ENCODE measurements at regions not wholly inside any gene's neighbourhood (a gene's known extent, or its start where the extent isn't known, plus 50 kb on each side); places are given as distances from the start of the nearest gene placed in this dataset.

GRCh38 chr2:222058819-222059445, 239.9 kb downstream of the PAX3 start:
- no peak for DNase-seq

DNA sequence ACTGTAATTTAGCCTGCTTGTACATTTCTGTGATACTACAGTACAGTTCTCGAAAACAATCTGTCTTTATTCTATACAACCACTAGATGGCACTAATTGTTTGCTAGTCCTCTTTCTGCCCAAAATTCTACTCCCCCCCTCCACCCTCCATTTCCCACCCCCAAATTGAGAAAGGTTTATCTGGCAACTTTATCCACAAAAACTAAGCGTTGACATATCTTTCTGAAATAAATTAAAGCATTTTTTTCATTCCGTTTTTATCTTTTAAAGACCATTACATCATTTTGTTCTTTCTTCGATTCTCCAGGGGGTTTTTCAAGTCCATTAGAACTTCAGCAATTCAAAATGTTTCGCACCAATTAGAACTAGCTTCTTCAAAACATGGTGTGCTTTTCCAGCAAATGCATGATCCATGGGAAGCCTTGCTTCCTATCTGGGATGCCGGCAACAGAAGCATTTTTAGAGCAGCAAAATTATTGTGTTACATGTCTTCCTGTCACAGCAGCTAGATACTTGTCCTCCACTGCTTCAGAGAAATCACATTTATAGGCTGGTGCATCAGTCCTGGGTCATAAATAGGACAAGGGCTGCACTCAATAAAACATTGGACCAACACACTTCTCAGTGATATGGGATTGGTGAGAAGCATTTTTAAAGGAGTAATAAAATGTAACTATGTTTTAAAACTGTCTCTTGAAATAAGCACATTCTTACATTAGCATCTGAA, 241.3 kb downstream of the PAX3 start:
- peak; percentile 23 for DNase-seq

DNA sequence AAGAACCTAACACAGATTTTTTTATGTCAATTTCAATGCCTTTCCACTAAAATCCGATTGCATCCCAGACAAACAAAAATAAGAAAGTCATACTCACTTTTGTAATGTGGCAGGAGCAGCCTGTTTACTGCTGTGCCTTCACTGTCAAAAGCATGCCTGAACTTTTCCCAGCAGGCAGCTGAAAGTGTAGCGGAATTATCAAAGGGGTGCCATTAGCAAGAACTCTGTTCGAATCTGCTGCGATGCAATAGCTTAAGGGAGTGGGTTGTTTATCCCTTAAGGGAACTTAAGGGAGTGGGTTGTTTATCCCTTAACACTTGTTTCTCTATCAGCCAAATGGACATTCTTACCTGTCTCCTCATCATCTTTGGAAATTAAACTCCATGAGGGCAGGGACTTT, 243.5 kb downstream of the PAX3 start:
- DNase-seq = no peak

DNA sequence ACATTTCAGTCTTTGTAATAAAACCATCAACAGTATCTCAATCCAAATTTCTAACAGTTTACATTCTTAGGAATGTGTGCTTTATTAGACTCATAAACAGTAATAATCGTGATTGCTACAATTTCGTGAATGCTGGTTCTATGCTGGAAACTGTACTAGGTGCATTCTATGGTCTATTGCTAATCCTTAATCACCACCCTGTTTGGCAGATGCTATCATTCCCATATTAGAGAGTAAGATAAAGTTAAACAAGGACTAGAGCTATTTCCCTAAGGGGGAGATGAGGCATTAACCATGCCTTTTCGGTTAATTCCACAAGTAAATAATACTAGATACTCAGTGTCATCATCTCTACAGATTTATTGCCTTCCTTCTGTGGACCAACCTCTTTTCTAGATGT, 244.0 kb downstream of the PAX3 start:
- no peak for DNase-seq

DNA sequence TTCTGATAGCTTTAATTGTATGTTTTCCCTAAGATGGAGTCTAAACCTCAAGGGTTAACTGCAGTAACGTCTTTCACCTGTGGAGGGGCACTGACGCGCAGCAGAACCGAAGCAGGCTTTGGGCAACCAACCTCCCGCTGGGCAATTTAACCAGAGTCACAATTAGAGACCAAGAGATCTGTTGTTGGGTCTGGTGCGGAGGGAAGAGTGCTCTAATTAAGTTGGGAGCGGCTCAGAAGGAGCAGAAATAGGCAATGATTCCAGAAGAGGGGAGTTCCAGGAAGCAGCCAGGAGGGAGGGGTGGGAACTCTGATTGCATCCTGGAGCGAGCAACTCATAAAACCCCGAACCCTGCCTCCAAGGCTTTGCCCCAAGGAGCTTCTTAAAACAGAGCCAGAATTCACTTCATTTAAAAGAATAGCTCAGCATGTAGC, 245.8 kb downstream of the PAX3 start:
- peak; percentile 88 for DNase-seq

DNA sequence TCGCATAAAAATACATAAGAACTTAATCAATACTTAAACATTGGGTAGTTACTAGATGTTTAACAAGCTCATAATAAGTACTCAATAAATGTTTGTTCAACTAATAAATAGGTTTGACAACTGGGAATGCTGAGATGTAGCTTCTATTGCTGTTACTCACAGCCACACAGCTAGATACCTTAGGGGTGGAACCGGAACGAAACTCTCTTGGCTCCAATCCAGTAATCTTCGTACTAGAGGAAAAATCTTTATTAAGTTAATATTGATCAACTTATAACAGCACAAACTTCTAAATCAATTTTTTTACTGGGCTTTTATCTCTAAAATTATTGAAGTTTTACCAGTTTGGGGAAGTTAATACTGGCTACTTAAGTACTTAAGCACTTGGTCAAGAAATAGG, 247.8 kb downstream of the PAX3 start:
- no peak for DNase-seq

DNA sequence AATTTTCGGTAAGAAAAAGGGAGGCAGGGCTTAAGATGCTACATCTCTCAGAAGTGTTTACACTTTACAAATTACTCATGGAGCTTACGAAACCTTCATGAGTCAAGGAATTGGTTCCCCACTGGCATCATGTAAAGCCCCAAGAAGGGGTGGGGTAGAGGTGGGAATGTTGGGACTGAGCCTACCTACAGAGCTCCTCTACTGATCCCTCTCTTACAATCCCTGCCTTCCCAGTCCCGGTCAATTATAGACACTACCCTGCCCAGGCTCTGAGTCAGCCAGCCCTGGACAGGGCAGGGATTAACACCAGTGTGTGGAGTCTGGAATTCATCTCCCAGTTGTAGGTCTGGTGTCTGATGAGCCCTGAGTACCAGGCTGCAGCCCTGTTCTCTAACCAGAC, 248.9 kb downstream of the PAX3 start:
- DNase-seq = no peak

GRCh38 chr2:222043897-222044296, 254.9 kb downstream of the PAX3 start:
- DNase-seq = no peak

GRCh38 chr2:222042666-222043065, 256.1 kb downstream of the PAX3 start:
- DNase-seq = no peak

DNA sequence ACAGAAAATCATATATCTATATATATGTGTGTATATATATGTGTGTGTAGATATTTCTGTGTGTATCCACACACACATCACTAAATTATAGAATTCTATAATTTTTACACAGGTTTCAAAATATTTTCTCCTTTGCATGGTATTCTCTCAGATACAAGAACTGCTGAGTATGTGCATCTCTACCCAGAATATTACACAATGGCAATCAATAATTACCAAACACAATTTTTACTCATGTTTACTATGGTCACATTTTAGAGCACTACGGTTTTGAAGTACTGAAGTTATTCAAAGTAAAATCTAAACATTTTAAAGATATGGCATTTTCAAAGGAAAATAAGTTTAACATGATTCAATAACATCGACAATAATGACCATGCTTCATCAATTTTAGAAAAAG, 258.5 kb downstream of the PAX3 start:
- no peak for DNase-seq

- DNase-seq = no peak
Observed at GRCh38 chr2:222039821-222040220, 259.0 kb downstream of the PAX3 start.

- peak; percentile 14 for DNase-seq
Observed at GRCh38 chr2:222038067-222038802, 260.6 kb downstream of the PAX3 start.

DNA sequence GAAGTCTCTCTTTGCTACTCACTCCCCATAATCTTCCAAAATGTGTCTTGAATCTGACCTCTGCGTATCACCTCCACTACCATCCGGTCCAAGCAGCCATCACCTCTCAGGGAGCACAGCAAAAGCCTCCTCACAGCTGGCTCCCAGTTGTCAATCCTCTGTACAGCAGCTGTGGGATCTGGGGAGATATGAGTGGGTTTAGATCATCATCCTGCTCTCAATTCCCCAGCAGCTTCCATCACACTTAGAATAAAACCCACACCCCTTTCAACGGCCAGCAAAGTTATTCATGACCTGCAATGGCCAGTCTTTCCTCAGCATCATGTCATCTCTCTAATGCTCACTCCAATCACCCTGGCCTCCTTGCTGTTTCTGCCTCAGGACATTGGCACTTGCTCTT, 261.6 kb downstream of the PAX3 start:
- DNase-seq = no peak

GRCh38 chr2:222034058-222034457, 264.7 kb downstream of the PAX3 start:
- no peak for DNase-seq

- DNase-seq = no peak
Observed at GRCh38 chr2:222033541-222033940, 265.3 kb downstream of the PAX3 start.

DNA sequence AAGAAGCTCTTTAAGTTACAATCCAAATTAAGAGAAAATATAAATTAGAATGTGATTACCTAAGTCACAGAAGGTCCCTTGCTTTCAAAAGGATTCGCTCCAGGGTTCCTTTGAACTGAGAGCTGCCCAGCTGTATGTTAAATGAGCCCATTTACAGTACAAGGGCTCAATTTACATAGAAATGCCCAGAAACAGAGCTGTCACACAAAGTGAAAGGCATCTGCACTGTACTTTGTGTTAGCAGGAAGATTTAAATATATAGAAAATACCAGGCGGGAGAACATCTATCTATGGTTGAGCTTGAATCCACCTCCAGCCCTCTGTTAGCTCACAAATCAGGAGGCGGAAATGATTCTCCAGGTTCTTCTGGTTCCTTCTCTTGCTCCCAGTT, 272.9 kb downstream of the PAX3 start:
- DNase-seq = no peak

DNA sequence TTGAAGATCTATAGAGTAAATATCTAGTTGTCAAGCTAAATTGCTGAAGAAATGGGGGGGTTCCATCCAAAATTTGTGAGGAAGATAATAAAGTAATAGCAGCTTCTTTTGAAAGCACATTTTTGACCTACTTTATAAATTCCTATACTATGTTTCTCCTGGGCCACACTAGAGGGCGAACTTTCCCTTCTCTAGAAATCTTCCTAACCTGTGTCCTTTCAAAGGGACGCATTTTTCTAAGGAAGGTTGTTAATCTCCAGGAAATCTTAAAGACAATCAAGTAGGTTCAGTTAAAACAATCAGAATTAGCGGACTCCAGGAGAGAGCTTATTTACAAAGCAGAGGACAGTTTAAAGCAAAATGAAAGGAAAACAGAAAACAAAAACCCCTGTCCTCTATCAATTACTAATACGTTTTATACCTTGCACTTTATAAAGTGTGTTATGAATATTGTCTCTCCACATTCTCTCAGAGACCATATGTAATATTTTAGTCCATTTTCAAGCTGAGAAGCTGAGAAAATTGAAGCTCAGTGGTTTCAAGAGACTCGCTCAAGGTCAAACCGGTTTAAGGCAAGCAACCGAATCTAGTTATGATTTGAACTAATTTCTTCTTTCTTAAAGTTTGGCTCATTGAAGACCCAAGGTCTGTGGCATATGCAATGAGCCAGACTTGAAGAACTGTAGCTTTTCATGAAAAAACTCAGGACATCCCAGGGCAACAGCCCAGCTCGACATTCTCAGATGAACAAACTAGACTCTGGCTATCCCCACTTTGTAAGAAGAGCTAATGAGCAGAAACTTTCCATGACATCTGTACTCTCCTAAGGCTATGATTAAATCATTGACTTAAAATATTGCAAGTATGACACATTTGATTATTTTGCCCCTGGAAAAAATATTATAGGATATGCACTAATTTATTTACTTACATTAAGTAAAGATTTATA, 273.6 kb downstream of the PAX3 start:
- DNase-seq = peak; percentile 21

GRCh38 chr2:222017252-222017850, 281.4 kb downstream of the PAX3 start:
- DNase-seq = no peak

DNA sequence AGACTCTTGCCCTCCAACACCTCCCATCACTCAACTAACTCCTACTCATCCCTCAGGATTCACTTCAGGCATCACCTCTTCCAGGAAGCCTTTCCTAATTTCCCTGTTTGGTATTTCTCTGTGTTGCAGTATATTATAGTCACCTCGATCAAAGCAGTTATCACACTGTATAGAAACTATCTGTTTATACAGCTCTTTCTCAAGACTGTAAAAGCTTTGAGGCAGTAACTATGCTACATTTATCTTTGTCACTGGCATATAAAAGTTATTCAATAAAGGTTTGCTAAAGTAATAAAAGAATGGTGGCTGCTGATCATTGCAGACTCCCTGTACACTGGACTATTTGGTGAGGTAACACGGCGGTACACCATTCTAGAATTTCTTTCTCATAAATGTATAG, 284.9 kb downstream of the PAX3 start:
- DNase-seq = no peak

DNA sequence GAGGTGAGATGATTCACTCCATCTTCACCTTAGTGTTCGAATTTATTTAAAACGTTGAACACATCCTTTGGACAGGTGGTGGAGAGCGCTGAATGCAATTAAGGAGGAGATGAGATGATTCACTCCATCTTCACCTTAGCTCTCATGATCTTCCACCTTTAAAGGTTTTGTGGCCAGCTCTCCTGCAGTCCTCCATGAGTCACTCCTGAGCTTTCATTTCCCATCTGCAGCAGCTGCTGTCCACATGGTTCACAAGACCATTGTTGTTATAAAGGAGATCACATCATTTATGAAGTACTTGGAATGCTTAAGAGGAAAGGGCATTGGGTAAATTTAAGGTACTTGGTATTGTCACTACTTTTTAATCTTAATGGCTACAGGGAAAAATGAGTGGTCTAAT, 298.5 kb downstream of the PAX3 start:
- no peak for DNase-seq

DNA sequence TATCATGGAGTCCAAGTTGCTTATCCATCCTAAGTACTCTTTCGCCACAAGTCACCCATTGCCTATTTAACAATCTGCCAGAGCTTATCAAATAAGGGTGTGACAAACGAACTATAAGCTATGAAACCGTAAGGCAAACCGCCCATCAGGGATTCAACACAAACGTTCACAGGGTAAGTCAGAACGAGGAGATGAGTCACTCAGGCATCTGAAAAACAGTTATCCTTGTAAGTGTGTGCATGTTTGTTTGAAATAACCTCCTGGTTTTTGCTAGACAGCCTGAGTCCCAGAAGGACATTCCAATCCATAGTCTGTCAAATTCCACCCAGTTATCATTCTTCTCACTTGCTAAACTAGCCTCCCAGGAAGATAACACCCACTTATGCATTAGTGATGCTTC, 299.1 kb downstream of the PAX3 start:
- no peak for DNase-seq

DNA sequence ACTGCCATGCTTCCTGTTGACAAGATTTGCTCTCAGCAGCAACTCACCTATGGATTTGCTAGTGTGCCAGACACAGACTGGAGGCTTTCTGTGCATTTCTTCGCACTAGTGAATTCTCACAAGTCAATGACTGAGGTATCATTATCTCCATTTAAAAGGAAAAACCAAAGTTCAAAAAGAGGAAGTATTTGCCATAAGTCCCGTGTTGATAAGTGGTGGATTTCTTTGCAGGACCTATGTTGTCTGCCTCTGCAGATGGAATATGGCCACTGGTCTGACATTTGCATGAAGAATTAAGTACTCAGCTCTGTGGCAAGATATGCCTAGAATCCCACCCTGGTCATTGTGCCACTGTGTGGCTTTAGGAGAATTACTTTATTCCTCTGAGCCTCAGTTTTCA, 299.6 kb downstream of the PAX3 start:
- no peak for DNase-seq

GRCh38 chr2:221997683-221998082, 301.1 kb downstream of the PAX3 start:
- no peak for DNase-seq
